ENCODE measurements at regions not wholly inside any gene's neighbourhood (a gene's known extent, or its start where the extent isn't known, plus 50 kb on each side); places are given as distances from the start of the nearest gene placed in this dataset.

DNA sequence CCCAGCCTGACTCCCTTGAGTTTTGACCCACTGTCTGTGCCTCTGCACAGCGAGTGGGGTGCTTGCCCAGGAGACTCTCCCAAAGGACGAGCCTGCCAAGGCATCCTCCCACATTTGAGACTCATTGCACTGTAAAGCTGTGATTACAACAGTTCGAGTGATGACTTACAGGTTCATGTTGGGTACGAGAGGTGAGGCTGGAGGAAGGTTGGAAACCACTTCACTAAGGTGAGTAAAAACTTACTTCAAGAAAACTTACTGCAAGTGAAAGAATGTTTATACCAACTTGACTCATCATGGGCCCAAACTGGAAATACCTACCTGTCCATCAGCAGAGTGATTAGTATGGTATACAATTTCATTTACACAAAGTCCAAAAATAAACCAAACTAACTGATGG lies 360.1 kb upstream of the CDH11 start:
- intact Hi-C loops (cut with DNase I; ENCODE audit: low total_unique reads), result no loop called here
- WGBS, 5 donors, result 77 to 93% (median 82%) methylated on average over 4 of the region's 4 CpGs
- Histone ChIP-seq H3K36me3 (no peaks in the 10 kb centered on the region), H3K9me3 (no peaks in the 10 kb centered on the region), H3K4me3 (no peak overlapping the region), H3K27me3 (no peaks in the 10 kb centered on the region), H3K27ac (no peak overlapping the region), H3K4me1 (no peaks in the 10 kb centered on the region)
- no peak for TF ChIP-seq POLR2AphosphoS5 (IDR thresholded peaks at IDR 0.05)
- TF ChIP-seq POLR2A (IDR thresholded peaks at IDR 0.05), result no peak
- TF ChIP-seq CTCF (IDR thresholded peaks at IDR 0.05), result no peak
- TF ChIP-seq EP300 (IDR thresholded peaks at IDR 0.05), result no peak
- no peak for DNase-seq

GRCh38 chr16:65480281-65481091 lies 358.6 kb upstream of the CDH11 start:
- no peaks in the 10 kb centered on the region for H3K9me3 ChIP-seq
- H3K27me3 ChIP-seq, result no peaks in the 10 kb centered on the region
- DNase-seq, result no peak
- H3K36me3 ChIP-seq, result no peaks in the 10 kb centered on the region
- TF ChIP-seq EP300 (IDR thresholded peaks at IDR 0.05), result no peak
- TF ChIP-seq POLR2A (IDR thresholded peaks at IDR 0.05), result no peak
- no peak for TF ChIP-seq CTCF (IDR thresholded peaks at IDR 0.05)
- no peak for TF ChIP-seq POLR2AphosphoS5 (IDR thresholded peaks at IDR 0.05)
- H3K4me1 ChIP-seq, result no peaks in the 10 kb centered on the region
- no peak overlapping the region for H3K4me3 ChIP-seq
- 59 to 77% (median 68%) methylated on average over 11 of the region's 11 CpGs for WGBS, 5 donors
- no peak overlapping the region for H3K27ac ChIP-seq
- intact Hi-C loops (cut with DNase I; ENCODE audit: low total_unique reads), result no loop called here

DNA sequence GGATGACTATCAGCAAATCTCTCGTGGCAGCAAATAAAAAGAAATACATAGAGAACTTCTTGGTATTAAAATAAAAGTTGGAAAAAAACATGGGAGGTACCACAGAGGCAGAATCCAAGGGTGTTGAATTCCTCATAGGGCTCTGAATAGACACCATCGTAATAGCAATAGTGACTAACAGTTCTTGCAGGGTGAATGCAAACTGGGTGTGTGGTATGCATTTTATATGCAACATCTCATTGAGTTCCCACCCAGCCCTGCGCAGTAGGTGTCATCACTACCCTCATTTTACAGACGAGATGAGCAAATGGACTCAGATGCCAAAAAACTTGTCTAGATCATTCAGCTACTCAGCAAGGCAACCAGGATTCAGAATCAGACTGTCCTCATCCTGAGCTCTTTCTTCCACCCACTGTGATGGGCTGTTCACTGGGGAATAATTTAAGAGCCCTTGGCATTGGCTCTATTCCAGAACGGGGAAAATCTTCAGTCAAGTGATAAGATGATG lies 354.6 kb upstream of the CDH11 start:
- no peak for TF ChIP-seq POLR2AphosphoS5 (IDR thresholded peaks at IDR 0.05)
- TF ChIP-seq POLR2A (IDR thresholded peaks at IDR 0.05), result no peak
- no peak for TF ChIP-seq CTCF (IDR thresholded peaks at IDR 0.05)
- no peak for TF ChIP-seq EP300 (IDR thresholded peaks at IDR 0.05)
- no peak for DNase-seq
- Histone ChIP-seq H3K9me3 (no peaks in the 10 kb centered on the region), H3K4me3 (no peak overlapping the region), H3K36me3 (no peaks in the 10 kb centered on the region), H3K27me3 (no peaks in the 10 kb centered on the region), H3K27ac (no peak overlapping the region), H3K4me1 (no peaks in the 10 kb centered on the region)
- WGBS, 5 donors, result 68 to 83% (median 77%) methylated on average over 5 of the region's 5 CpGs
- intact Hi-C loops (cut with DNase I; ENCODE audit: low total_unique reads), result no loop called here

- intact Hi-C loops (cut with DNase I; ENCODE audit: low total_unique reads), result no loop called here
- Histone ChIP-seq H3K36me3 (no peaks in the 10 kb centered on the region), H3K4me1 (no peaks in the 10 kb centered on the region), H3K4me3 (no peak overlapping the region), H3K27me3 (no peaks in the 10 kb centered on the region), H3K27ac (no peak overlapping the region), H3K9me3 (no peaks in the 10 kb centered on the region)
- no peak for DNase-seq
- TF ChIP-seq POLR2A (IDR thresholded peaks at IDR 0.05) (no peak), EP300 (IDR thresholded peaks at IDR 0.05) (no peak), POLR2AphosphoS5 (IDR thresholded peaks at IDR 0.05) (no peak), CTCF (IDR thresholded peaks at IDR 0.05) (no peak)
- 87 to 92% (median 91%) methylated on average over 3 of the region's 3 CpGs for WGBS, 5 donors
Observed at GRCh38 chr16:65473699-65474098, 351.8 kb upstream of the CDH11 start.
